Panc1 (cell line): ENCODE measurements at regions not wholly inside any gene's neighbourhood (a gene's known extent, or its start where the extent isn't known, plus 50 kb on each side); places are given as distances from the start of the nearest gene placed in this dataset.

Source experiments
- ATAC-seq: fragments of 200-7000 bp; cut with Tn5 transposase; 2 replicates; pipeline ENCODE4 v1.9.1; 2020; ENCODE audit warnings: mild to moderate bottlenecking, moderate library complexity
- BruUV-seq: library from RNA; stranded (reverse); fragments of 400-500 nt; replicated peaks from 2 replicates; lab custom pipeline; 2021; lab: Mats Ljungman, UMichigan
- CTCF ChIA-PET: fragments of 300-600 bp; sonication (Branson Sonifier 250); formaldehyde crosslinking; loops from one replicate; lab custom pipeline; 2022; ENCODE audit warnings: antibody characterized with exemption; lab: Charles Lee
- POLR2A ChIA-PET: fragments of 300-600 bp; sonication (Branson Sonifier 250); formaldehyde crosslinking; loops from one replicate; lab custom pipeline; 2022; ENCODE audit warnings: antibody characterized with exemption; lab: Charles Lee
- DNase-seq: peaks from one replicate; pipeline ENCODE4 v3.0.0-alpha.2; 2010; ENCODE audit warnings: low read depth, low spot score
- H3K27ac ChIP-seq: 2 replicates; pipeline ENCODE4 v1.5.1; 2011; ENCODE audit warnings: mild to moderate bottlenecking, low read length, inconsistent platforms
- H3K27me3 ChIP-seq: fragments of 200-500 bp; sonication (Bioruptor generic); 2 replicates; pipeline ENCODE4 v1.6.0; 2014; ENCODE audit warnings: low read length, inconsistent platforms; ENCODE audit not compliant: control insufficient read depth, insufficient read depth
- H3K36me3 ChIP-seq: fragments of 200-500 bp; sonication (Bioruptor generic); 2 replicates; pipeline ENCODE4 v1.5.1; 2014; ENCODE audit warnings: inconsistent platforms, mild to moderate bottlenecking, low read length, moderate library complexity; ENCODE audit not compliant: control insufficient read depth, insufficient read depth
- H3K4me1 ChIP-seq: 2 replicates; pipeline ENCODE4 v1.5.1; 2011; ENCODE audit warnings: inconsistent platforms, mild to moderate bottlenecking, low read length, moderate library complexity; ENCODE audit not compliant: control insufficient read depth, insufficient read depth
- H3K4me3 ChIP-seq, 2 experiments: 2 replicates each; pipeline ENCODE4 v1.5.1; 2011 to 2012; ENCODE audit warnings: low read depth in 2 of 2, low read length in 2 of 2, mild to moderate bottlenecking in 2 of 2, inconsistent platforms in 1 of 2, moderate library complexity in 1 of 2
- H3K9me3 ChIP-seq: fragments of 200-500 bp; sonication (Bioruptor generic); 2 replicates; pipeline ENCODE4 v1.5.1; 2014; ENCODE audit warnings: low read depth, mild to moderate bottlenecking, inconsistent platforms, low read length, moderate library complexity; ENCODE audit not compliant: control insufficient read depth, insufficient read depth
- CTCF ChIP-seq: fragments of 450-650 bp; IDR thresholded peaks from 2 replicates; pipeline ENCODE4 v1.5.1; 2017; ENCODE audit warnings: mild to moderate bottlenecking
- POLR2AphosphoS5 ChIP-seq: IDR thresholded peaks from 2 replicates; pipeline ENCODE4 v1.6.1; 2012; ENCODE audit warnings: mild to moderate bottlenecking, low read depth, low read length, moderate library complexity
- REST ChIP-seq, 2 experiments: IDR thresholded peaks; 2 replicates each; pipeline ENCODE4 v1.6.1; 2011 to 2012; ENCODE audit warnings: low read depth in 2 of 2, control low read depth in 1 of 2, low read length in 1 of 2, mild to moderate bottlenecking in 1 of 2, moderate library complexity in 1 of 2; ENCODE audit not compliant: insufficient read depth in 1 of 2
- SIN3A ChIP-seq: IDR thresholded peaks from 2 replicates; pipeline ENCODE4 v1.6.1; 2012; ENCODE audit warnings: low read depth, mild to moderate bottlenecking, low read length, moderate library complexity, borderline replicate concordance; ENCODE audit not compliant: insufficient read depth
- TCF7L2 ChIP-seq: IDR thresholded peaks from 2 replicates; pipeline ENCODE4 v1.6.1; 2011; ENCODE audit warnings: mild to moderate bottlenecking, low read depth, low read length, inconsistent platforms
- in situ Hi-C: cut with HindIII; loops from 2 replicates; pipeline ENCODE4 v1.10.0; 2016; ENCODE audit warnings: low sequenced_read_pairs, low pct_unique_long_range_greater_than_20kb
- intact Hi-C: fragments of 100-400 bp; cut with micrococcal nuclease; formaldehyde crosslinking; loops from one replicate; pipeline ENCODE4 v1.10.0; 2022; ENCODE audit not compliant: unreplicated experiment

DNA sequence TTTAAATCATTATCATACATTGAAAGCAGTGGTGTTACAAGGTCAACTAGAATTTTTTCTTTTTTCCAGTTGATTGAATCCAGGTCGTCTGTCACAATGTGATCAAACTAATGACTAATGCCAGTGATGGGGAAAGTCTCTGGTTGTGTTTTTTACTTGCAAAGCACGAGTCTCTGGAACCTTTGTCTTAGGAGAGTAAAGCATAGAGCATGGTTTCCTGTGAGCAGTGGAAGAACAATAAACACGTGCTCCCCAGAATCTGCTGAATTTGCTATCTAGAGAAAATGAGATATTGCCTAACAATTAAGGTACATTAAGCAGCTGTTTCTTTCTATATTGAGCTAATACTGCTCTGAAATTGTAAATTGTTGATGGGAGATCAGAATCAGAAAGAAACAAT is 1332.4 kb upstream of the TMEFF2 start:
- intact Hi-C loops, result no loop called here
- H3K9me3 ChIP-seq, result 0 out of 2 replicates have a peak, but pooled peaks cover 2% of the 10 kb centered on the region
- no peaks in the 10 kb centered on the region for H3K4me1 ChIP-seq
- no peaks in the 10 kb centered on the region for H3K27me3 ChIP-seq
- in situ Hi-C loops, result no loop called here
- POLR2A ChIA-PET, result no interaction called here
- no peaks in the 10 kb centered on the region for H3K36me3 ChIP-seq
- ATAC-seq (no peak), DNase-seq (no peak)
- H3K27ac ChIP-seq, result no peak overlapping the region
- BruUV-seq, result no TSS peak
- CTCF ChIA-PET, result no interaction called here
- TF ChIP-seq TCF7L2 (no peak), CTCF (no peak), SIN3A (no peak), REST (IDR thresholded peaks at IDR 0.05; ENCODE audit: insufficient read depth in 1 of 2, low read depth in 2 of 2, low read length in 1 of 2) (no peak), POLR2AphosphoS5 (no peak)
- H3K4me3 ChIP-seq, result no peak overlapping the region

GRCh38 chr2:193523662-193524061 is 1328.9 kb upstream of the TMEFF2 start:
- intact Hi-C loops, result no loop called here
- in situ Hi-C loops, result no loop called here
- ATAC-seq (no peak), DNase-seq (no peak)
- no peaks in the 10 kb centered on the region for H3K9me3 ChIP-seq
- ChIA-PET CTCF (no interaction called here), POLR2A (no interaction called here)
- H3K4me3 ChIP-seq, result no peak overlapping the region
- H3K27ac ChIP-seq, result no peak overlapping the region
- no peak for TF ChIP-seq TCF7L2
- no peak for TF ChIP-seq SIN3A
- TF ChIP-seq POLR2AphosphoS5, result no peak
- no peak for TF ChIP-seq CTCF
- no peak for TF ChIP-seq REST (IDR thresholded peaks at IDR 0.05; ENCODE audit: insufficient read depth in 1 of 2, low read depth in 2 of 2, low read length in 1 of 2)
- no peaks in the 10 kb centered on the region for H3K27me3 ChIP-seq
- H3K36me3 ChIP-seq, result no peaks in the 10 kb centered on the region
- BruUV-seq, result no TSS peak
- no peaks in the 10 kb centered on the region for H3K4me1 ChIP-seq
